Panc1 (cell line): ENCODE measurements at regions not wholly inside any gene's neighbourhood (a gene's known extent, or its start where the extent isn't known, plus 50 kb on each side); places are given as distances from the start of the nearest gene placed in this dataset.

Source experiments
- CTCF ChIP-seq: fragments of 450-650 bp; IDR thresholded peaks from 2 replicates; pipeline ENCODE4 v1.5.1; 2017; ENCODE audit warnings: mild to moderate bottlenecking
- POLR2AphosphoS5 ChIP-seq: IDR thresholded peaks from 2 replicates; pipeline ENCODE4 v1.6.1; 2012; ENCODE audit warnings: mild to moderate bottlenecking, low read depth, low read length, moderate library complexity
- REST ChIP-seq, 2 experiments: IDR thresholded peaks; 2 replicates each; pipeline ENCODE4 v1.6.1; 2011 to 2012; ENCODE audit warnings: low read depth in 2 of 2, control low read depth in 1 of 2, low read length in 1 of 2, mild to moderate bottlenecking in 1 of 2, moderate library complexity in 1 of 2; ENCODE audit not compliant: insufficient read depth in 1 of 2
- TCF7L2 ChIP-seq: IDR thresholded peaks from 2 replicates; pipeline ENCODE4 v1.6.1; 2011; ENCODE audit warnings: mild to moderate bottlenecking, low read depth, low read length, inconsistent platforms

- no peak for TF ChIP-seq CTCF
- TF ChIP-seq POLR2AphosphoS5: no peak
- no peak for TF ChIP-seq REST (IDR thresholded peaks at IDR 0.05; ENCODE audit: insufficient read depth in 1 of 2, low read depth in 2 of 2, low read length in 1 of 2)
- TF ChIP-seq TCF7L2: no peak
Observed at GRCh38 chr2:33909945-33910695, 311.0 kb upstream of the FAM98A start.
